Loucy (cell line): ENCODE measurements at regions not wholly inside any gene's neighbourhood (a gene's known extent, or its start where the extent isn't known, plus 50 kb on each side); places are given as distances from the start of the nearest gene placed in this dataset.

Experiments
- CTCF ChIP-seq: fragments of 200-600 bp; sonication (generic); conservative IDR thresholded peaks from 2 replicates; pipeline ENCODE4 v1.5.1; 2014; ENCODE audit warnings: mild to moderate bottlenecking, antibody characterized with exemption, low read length
- EZH2phosphoT487 ChIP-seq: fragments of 200-600 bp; IDR thresholded peaks from 2 replicates; pipeline ENCODE4 v1.6.1; 2018; ENCODE audit warnings: antibody characterized with exemption, mild to moderate bottlenecking, moderate library complexity, borderline replicate concordance

- TF ChIP-seq CTCF (no peak), EZH2phosphoT487 (no peak)
Observed at GRCh38 chr13:73696713-73697112, 437.5 kb downstream of the KLF12 start.
